Skeletal muscle tissue (tissue), 3 donors: ENCODE measurements at regions not wholly inside any gene's neighbourhood (a gene's known extent, or its start where the extent isn't known, plus 50 kb on each side); places are given as distances from the start of the nearest gene placed in this dataset.

ENCODE experiments used
- H3K27ac ChIP-seq: one replicate; pipeline ENCODE4 v1.7.0; 2013; ENCODE audit warnings: mild to moderate bottlenecking, low read depth, low read length, inconsistent platforms
- H3K27me3 ChIP-seq, 3 donors: one replicate each; pipeline ENCODE4 v1.7.0; 2013; ENCODE audit warnings: low read length in 3 of 3; ENCODE audit not compliant: control insufficient read depth in 3 of 3, insufficient read depth in 3 of 3
- H3K36me3 ChIP-seq, 3 donors: one replicate each; pipeline ENCODE4 v1.7.0; 2013; ENCODE audit warnings: low read length in 3 of 3; ENCODE audit not compliant: control insufficient read depth in 3 of 3, insufficient read depth in 3 of 3
- H3K4me1 ChIP-seq, 3 donors: one replicate each; pipeline ENCODE4 v1.7.0; 2013; ENCODE audit warnings: low read length in 3 of 3, mild to moderate bottlenecking in 3 of 3; ENCODE audit not compliant: control insufficient read depth in 3 of 3, insufficient read depth in 3 of 3
- H3K4me3 ChIP-seq, 3 donors: one replicate each; pipeline ENCODE4 v1.7.0; 2013; ENCODE audit warnings: low read length in 3 of 3
- H3K9ac ChIP-seq, 3 donors: one replicate each; pipeline ENCODE4 v1.7.0; 2013; ENCODE audit warnings: low read length in 3 of 3, mild to moderate bottlenecking in 3 of 3, moderate library complexity in 2 of 3, low read depth in 1 of 3
- H3K9me3 ChIP-seq, 3 donors: one replicate each; pipeline ENCODE4 v1.7.0; 2013; ENCODE audit warnings: low read length in 3 of 3; ENCODE audit not compliant: control insufficient read depth in 3 of 3
- donor health status: Osteomylitis.

GRCh38 chr6:156182356-156182755 lies 594.8 kb upstream of the ARID1B start:
- Histone ChIP-seq H3K9me3 (no peaks in the 10 kb centered on the region), H3K27ac (no peak overlapping the region), H3K9ac (no peak overlapping the region), H3K36me3 (no peaks in the 10 kb centered on the region), H3K4me3 (no peak overlapping the region), H3K4me1 (no peaks in the 10 kb centered on the region), H3K27me3 (no peaks in the 10 kb centered on the region)

- no peak overlapping the region for H3K9ac ChIP-seq
- H3K9me3 ChIP-seq = no peaks in the 10 kb centered on the region
- H3K4me1 ChIP-seq = no peaks in the 10 kb centered on the region
- no peaks in the 10 kb centered on the region for H3K27me3 ChIP-seq
- H3K27ac ChIP-seq = no peak overlapping the region
- no peak overlapping the region for H3K4me3 ChIP-seq
- H3K36me3 ChIP-seq = no peaks in the 10 kb centered on the region
Observed at GRCh38 chr6:156181506-156181905, 595.7 kb upstream of the ARID1B start.

GRCh38 chr6:156175971-156176421 lies 601.2 kb upstream of the ARID1B start:
- H3K4me1 ChIP-seq = no peaks in the 10 kb centered on the region
- H3K4me3 ChIP-seq = peak overlapping the region in 1 of 3 donors; percentile 32
- no peaks in the 10 kb centered on the region for H3K27me3 ChIP-seq
- H3K9me3 ChIP-seq = no peaks in the 10 kb centered on the region
- H3K27ac ChIP-seq = no peak overlapping the region
- no peaks in the 10 kb centered on the region for H3K36me3 ChIP-seq
- no peak overlapping the region for H3K9ac ChIP-seq

GRCh38 chr6:156175433-156175832 lies 601.7 kb upstream of the ARID1B start:
- H3K27me3 ChIP-seq = no peaks in the 10 kb centered on the region
- H3K27ac ChIP-seq = no peak overlapping the region
- H3K9ac ChIP-seq = no peak overlapping the region
- no peaks in the 10 kb centered on the region for H3K4me1 ChIP-seq
- no peaks in the 10 kb centered on the region for H3K9me3 ChIP-seq
- H3K4me3 ChIP-seq = peak overlapping the region in 1 of 3 donors; percentile 34
- H3K36me3 ChIP-seq = no peaks in the 10 kb centered on the region

GRCh38 chr6:156174031-156174890 lies 602.9 kb upstream of the ARID1B start:
- Histone ChIP-seq H3K27me3 (no peaks in the 10 kb centered on the region), H3K9ac (no peak overlapping the region), H3K27ac (no peak overlapping the region), H3K36me3 (no peaks in the 10 kb centered on the region), H3K9me3 (no peaks in the 10 kb centered on the region), H3K4me3 (peak overlapping the region in 1 of 3 donors; percentile 18), H3K4me1 (no peaks in the 10 kb centered on the region)

DNA sequence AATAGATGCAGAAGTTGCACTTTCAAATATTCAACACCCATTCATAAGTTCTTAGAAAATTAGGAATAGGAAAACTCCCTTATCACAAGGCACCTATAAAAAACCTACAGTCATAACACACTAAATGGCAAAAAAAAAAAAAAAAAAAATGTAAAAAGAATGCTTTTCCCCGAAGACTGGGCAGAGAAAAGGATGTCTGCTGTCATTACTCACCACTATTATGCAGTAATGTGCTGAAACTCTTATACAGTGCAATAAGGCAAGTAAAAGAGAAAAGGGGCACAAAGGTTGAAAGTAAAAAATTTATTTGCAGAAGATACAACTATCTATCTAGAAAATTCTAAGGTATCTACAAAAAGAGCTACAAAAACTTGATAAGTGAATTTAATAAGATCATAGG lies 607.8 kb upstream of the ARID1B start:
- Histone ChIP-seq H3K36me3 (no peaks in the 10 kb centered on the region), H3K4me3 (no peak overlapping the region), H3K9ac (no peak overlapping the region), H3K9me3 (no peaks in the 10 kb centered on the region), H3K27ac (no peak overlapping the region), H3K4me1 (peaks cover 4 to 5% (median 5%) of the 10 kb centered on the region in 3 donors), H3K27me3 (no peaks in the 10 kb centered on the region)

DNA sequence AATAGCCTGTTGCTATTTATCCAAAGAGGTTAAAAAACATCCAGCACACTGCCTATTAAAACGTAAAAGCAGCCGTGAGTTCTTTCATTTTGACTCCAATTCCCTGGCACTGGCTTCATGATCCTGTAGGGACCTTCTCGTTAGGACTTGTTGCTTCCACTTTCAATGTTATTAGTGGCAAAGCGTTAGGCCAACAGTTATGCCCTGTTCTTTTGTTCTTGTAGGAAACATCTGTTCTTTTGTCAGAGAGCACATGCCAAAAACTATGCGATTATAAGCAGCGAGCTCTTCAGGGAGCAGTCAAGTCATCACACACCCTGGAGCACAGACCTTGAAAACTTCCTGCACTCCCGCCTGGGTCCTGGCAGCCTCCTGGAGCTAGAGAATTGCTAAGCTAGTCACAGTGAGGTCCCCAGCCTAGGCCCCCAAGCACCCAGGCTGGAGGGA lies 609.5 kb upstream of the ARID1B start:
- no peaks in the 10 kb centered on the region for H3K9me3 ChIP-seq
- H3K27ac ChIP-seq = peak overlapping the region; percentile 58
- H3K4me3 ChIP-seq = peak overlapping the region in 2 of 3 donors; percentile 52 to 55
- H3K27me3 ChIP-seq = no peaks in the 10 kb centered on the region
- peaks cover 4 to 5% (median 5%) of the 10 kb centered on the region in 3 donors for H3K4me1 ChIP-seq
- peak overlapping the region; percentile 8 to 42 (median 22) for H3K9ac ChIP-seq
- no peaks in the 10 kb centered on the region for H3K36me3 ChIP-seq

- Histone ChIP-seq H3K4me1 (peaks cover 4 to 5% (median 5%) of the 10 kb centered on the region in 3 donors), H3K36me3 (no peaks in the 10 kb centered on the region), H3K9me3 (no peaks in the 10 kb centered on the region), H3K27ac (peak overlapping the region; percentile 58), H3K9ac (peak overlapping the region; percentile 8 to 22 (median 9)), H3K27me3 (no peaks in the 10 kb centered on the region), H3K4me3 (peak overlapping the region in 1 of 3 donors; percentile 55)
Observed at GRCh38 chr6:156167016-156167624, 610.1 kb upstream of the ARID1B start.

- Histone ChIP-seq H3K27me3 (no peaks in the 10 kb centered on the region), H3K4me1 (peaks cover 4 to 5% (median 5%) of the 10 kb centered on the region in 3 donors), H3K9me3 (no peaks in the 10 kb centered on the region), H3K36me3 (no peaks in the 10 kb centered on the region), H3K27ac (no peak overlapping the region), H3K9ac (no peak overlapping the region), H3K4me3 (no peak overlapping the region)
Observed at GRCh38 chr6:156166093-156166492, 611.1 kb upstream of the ARID1B start.
